ENCODE measurements at regions not wholly inside any gene's neighbourhood (a gene's known extent, or its start where the extent isn't known, plus 50 kb on each side); places are given as distances from the start of the nearest gene placed in this dataset.

DNA sequence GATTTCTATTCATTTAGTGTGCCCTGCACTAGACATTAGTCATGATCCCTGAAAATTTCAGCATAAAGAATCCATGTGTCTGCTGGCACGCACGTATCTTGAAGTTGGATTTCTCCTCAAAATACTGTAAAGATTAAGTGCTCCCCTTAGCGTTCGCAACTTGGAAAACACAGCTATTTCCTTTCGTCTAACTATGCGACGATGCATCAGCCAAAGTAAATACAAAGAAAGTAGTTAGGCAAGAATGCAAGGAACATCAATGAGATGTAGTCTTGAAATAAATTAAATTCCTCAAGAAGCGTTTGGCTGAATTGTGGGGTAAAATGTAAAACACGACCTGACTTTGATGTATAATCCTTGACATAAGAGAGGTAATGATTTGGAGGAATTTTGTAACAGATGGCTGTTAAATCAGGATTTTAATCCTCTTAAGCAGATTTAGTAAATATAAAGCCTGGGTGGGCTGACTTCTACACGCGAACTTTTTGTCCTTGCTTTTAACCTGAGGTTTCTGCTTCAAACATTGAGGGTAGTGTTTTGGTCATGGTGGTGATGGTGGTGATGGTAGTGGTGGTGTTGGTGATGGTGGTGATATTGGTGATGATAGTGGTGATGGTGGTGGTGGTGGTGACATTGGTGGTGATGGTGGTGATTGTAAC is 88.2 kb downstream of the FOXF2 start:
- TF ChIP-seq, protein P1, sequence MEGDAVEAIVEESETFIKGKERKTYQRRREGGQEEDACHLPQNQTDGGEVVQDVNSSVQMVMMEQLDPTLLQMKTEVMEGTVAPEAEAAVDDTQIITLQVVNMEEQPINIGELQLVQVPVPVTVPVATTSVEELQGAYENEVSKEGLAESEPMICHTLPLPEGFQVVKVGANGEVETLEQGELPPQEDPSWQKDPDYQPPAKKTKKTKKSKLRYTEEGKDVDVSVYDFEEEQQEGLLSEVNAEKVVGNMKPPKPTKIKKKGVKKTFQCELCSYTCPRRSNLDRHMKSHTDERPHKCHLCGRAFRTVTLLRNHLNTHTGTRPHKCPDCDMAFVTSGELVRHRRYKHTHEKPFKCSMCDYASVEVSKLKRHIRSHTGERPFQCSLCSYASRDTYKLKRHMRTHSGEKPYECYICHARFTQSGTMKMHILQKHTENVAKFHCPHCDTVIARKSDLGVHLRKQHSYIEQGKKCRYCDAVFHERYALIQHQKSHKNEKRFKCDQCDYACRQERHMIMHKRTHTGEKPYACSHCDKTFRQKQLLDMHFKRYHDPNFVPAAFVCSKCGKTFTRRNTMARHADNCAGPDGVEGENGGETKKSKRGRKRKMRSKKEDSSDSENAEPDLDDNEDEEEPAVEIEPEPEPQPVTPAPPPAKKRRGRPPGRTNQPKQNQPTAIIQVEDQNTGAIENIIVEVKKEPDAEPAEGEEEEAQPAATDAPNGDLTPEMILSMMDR (IDR thresholded peaks at IDR 0.05) = no peak
- TF ChIP-seq POLR2A (IDR thresholded peaks at IDR 0.05) = no peak
- no peak for TF ChIP-seq POLR2AphosphoS5 (IDR thresholded peaks at IDR 0.05; ENCODE audit: insufficient read depth in 1 of 2, low read depth in 1 of 2)
